COR-L47 (cell line): ENCODE measurements at regions not wholly inside any gene's neighbourhood (a gene's known extent, or its start where the extent isn't known, plus 50 kb on each side); places are given as distances from the start of the nearest gene placed in this dataset.
"Not testable (repeated sequence)": the region's sequence is repeated elsewhere in the genome, so short reads cannot be mapped to it uniquely, and the experiment has no call there.

Experiments
- DNase-seq: peaks from one replicate; lab custom pipeline; 2025; lab: John Stamatoyannopoulos, UW

DNA sequence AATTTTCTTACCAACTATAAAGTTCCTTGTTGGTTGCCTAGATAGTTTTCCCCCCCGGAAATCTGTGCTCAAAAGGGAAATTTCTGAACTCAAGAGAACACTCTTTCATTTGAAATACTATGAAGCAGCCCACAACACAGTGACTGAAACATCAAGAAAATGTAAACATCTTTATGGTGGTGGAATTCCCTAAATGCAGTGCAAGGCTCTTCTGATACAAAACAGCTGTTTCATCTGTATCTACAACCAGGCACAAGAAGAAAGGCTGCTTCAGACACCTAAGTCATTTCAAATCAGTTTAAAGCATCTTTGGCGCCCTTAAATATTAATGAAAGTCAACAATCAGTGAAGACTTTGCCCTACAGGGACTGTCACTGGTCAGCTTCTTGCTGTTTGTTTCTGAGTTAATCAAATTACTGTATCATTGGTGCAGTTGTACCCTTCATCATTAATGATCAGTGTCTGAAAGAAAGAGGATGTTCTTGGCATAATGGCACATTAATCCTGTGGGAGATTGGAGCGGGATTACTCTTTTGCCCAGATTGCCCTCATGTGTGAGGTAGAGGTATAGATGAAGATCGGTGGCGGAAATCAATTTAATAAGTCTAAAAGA is 947.0 kb downstream of the NR2F1-AS1 start:
- DNase-seq: no peak

DNA sequence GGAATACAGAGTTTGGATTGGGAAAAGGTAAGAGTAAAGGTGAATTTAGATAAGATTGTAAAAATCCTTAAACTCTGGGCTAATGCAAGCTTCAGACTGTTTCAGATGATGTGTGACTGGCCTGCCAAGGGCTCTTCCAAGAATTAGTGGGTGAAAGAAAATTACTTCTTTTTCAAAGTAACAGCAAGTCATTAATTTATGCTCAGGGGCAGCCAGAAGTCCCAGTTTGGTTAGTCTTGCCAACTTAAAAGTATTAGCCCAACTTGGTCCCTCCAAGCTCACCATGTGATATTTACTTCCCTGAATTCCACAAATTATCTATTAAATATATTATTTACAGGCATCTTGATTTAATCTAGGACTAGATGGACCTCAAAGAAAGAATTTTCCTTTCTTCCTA is 947.8 kb downstream of the NR2F1-AS1 start:
- no peak for DNase-seq

- not testable (repeated sequence) for DNase-seq
These were observed 949.8 kb downstream of the NR2F1-AS1 start for GRCh38 chr5:92631237-92631701.

DNA sequence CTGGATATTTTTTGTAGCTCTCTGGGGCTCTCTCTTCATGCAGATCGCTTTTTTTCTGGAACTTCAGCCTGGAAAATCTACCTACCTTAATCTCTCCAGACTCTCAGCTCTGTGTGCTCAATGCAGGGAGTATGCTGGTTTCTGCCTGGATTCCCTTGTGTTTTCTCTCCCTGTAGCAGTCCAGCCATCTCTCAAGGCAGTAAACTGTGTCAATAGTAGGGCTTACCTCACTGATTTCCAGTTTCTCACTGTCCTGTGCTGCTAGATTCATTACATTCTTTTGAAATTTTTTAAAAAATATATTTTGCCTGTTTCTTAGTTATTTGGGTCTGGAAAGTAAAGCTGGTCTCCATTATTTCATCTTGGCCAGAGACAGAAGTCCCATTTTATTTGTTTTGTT is 951.4 kb downstream of the NR2F1-AS1 start:
- DNase-seq: no peak

- no peak for DNase-seq
These were observed 952.0 kb downstream of the NR2F1-AS1 start for GRCh38 chr5:92629000-92629399.

DNA sequence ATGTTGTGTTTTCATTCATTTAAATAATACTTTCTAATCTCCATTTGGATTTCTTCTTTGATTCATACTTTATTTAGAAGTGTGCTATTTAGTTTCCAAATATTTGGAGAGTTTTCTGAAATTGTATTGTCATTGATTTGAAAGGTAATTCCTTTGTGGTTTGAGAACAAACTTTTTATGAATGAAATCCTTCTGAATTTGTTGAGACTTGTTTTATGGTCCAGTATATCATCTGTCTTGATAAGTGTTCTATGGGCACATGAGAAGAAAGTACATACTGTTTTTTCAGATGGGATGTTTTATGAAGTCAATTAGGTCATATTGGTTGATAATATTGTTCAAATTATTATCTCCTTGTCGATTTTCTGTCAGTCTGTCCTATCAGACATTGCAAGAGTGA is 953.8 kb downstream of the NR2F1-AS1 start:
- DNase-seq: no peak

- DNase-seq: no peak
These were observed 964.9 kb downstream of the NR2F1-AS1 start for GRCh38 chr5:92616085-92616484.

GRCh38 chr5:92613546-92613945 is 967.5 kb downstream of the NR2F1-AS1 start:
- no peak for DNase-seq

- DNase-seq: not testable (repeated sequence)
These were observed 970.6 kb downstream of the NR2F1-AS1 start for GRCh38 chr5:92610435-92610834.

DNA sequence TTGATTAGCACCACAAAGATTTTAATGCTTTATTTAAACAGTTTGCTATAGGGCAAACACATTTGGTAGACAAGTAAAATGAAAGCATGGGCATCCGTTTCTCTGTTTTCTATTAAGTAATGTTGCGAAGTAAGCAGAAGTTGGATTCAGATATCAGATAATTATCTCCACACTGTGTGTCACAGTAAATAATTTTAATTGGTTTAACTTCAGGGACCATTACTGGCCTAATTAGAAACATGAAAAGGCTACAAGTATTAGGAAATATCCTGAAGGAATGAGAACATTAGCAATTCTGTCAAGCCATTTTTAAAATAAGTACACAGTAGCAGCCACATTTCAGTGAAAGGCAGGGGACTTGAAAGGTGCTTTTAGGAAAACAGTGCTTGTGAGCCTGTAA is 975.4 kb downstream of the NR2F1-AS1 start:
- DNase-seq: no peak

- DNase-seq: no peak
These were observed 981.7 kb downstream of the NR2F1-AS1 start for GRCh38 chr5:92599217-92599810.

- no peak for DNase-seq
These were observed 987.0 kb downstream of the NR2F1-AS1 start for GRCh38 chr5:92594031-92594430.

GRCh38 chr5:92588876-92589275 is 992.1 kb downstream of the NR2F1-AS1 start:
- DNase-seq: no peak

GRCh38 chr5:92581690-92582089 is 999.3 kb downstream of the NR2F1-AS1 start:
- no peak for DNase-seq

DNA sequence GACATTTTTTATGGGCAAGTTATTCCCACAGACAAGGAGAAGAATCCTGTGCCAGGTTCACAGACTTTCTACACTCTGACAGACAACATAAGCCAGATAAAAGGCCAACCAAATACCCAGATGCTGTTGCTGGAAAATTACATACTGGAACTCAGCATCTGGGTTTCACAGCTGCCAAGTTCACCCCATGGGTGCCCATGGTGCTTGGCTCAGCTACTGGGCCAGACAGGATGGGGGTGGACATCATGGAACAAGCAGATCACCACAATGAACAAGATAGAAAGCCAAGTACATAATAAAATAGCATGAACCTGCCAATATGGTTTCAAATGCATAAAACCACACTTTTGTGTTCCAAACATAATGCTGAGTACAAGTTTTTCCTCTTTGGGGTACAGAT is 999.8 kb downstream of the NR2F1-AS1 start:
- no peak for DNase-seq

GRCh38 chr5:92580814-92581213 is 1000.2 kb downstream of the NR2F1-AS1 start:
- DNase-seq: no peak

- DNase-seq: no peak
These were observed 1007.0 kb downstream of the NR2F1-AS1 start for GRCh38 chr5:92574023-92574422.

GRCh38 chr5:92568522-92568921 is 1012.5 kb downstream of the NR2F1-AS1 start:
- DNase-seq: no peak

DNA sequence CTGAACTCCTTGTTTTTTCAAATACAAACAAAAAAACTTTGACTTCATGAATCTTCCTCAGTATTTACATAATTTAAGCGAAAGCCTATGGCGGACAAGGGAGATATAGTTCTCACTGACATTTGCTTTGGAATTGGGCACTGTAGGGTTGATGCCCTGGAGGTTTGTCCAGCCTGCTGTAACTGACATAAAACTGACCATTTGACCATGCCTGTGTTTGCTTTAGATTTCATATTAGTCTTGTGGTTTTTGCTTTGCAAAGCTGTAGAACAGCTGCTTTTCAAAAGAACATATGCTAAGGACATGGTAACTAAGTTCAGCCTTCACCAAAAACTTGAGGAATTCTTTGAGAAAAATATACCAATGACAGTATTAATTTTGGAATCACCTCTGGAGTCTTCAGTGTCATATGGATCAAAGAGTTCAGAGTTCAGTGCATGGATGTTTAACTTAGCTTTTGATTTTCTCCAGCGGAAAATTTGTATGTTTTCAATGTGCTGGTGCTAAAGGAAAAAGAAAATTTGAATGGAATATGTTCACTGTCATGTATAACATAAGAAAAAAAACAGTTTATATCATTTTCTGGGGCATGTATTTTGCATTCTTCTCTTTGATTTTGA is 1013.1 kb downstream of the NR2F1-AS1 start:
- DNase-seq: no peak

- DNase-seq: no peak
These were observed 1014.8 kb downstream of the NR2F1-AS1 start for GRCh38 chr5:92566113-92566786.

- no peak for DNase-seq
These were observed 1015.3 kb downstream of the NR2F1-AS1 start for GRCh38 chr5:92565673-92566072.

- no peak for DNase-seq
These were observed 1019.0 kb downstream of the NR2F1-AS1 start for GRCh38 chr5:92562065-92562464.

- no peak for DNase-seq
These were observed 1019.5 kb downstream of the NR2F1-AS1 start for GRCh38 chr5:92561411-92561959.
